Trophoblast cell (in vitro differentiated cells and primary cell): ENCODE measurements at regions not wholly inside any gene's neighbourhood (a gene's known extent, or its start where the extent isn't known, plus 50 kb on each side); places are given as distances from the start of the nearest gene placed in this dataset.

Experiments used
- DNase-seq, 2 donors: peaks; one replicate each; pipeline ENCODE4 v3.0.0-alpha.2; 2016
- H2AFZ ChIP-seq: 2 replicates; pipeline ENCODE4 v1.6.1; 2013; ENCODE audit warnings: low read length, moderate library complexity, mild to moderate bottlenecking; ENCODE audit not compliant: insufficient read depth, poor library complexity
- H2AK5ac ChIP-seq: 2 replicates; pipeline ENCODE4 v1.6.1; 2013; ENCODE audit warnings: mild to moderate bottlenecking, low read length
- H2BK120ac ChIP-seq: 2 replicates; pipeline ENCODE4 v1.6.1; 2013; ENCODE audit warnings: low read length, mild to moderate bottlenecking, moderate library complexity; ENCODE audit not compliant: insufficient read depth, poor library complexity
- H2BK12ac ChIP-seq: 2 replicates; pipeline ENCODE4 v1.6.1; 2013; ENCODE audit warnings: mild to moderate bottlenecking, low read length, moderate library complexity
- H2BK5ac ChIP-seq: 2 replicates; pipeline ENCODE4 v1.6.1; 2013; ENCODE audit warnings: low read length, low read depth, moderate library complexity, mild to moderate bottlenecking; ENCODE audit not compliant: poor library complexity
- H3K14ac ChIP-seq: 2 replicates; pipeline ENCODE4 v1.6.1; 2013; ENCODE audit warnings: mild to moderate bottlenecking, low read length
- H3K18ac ChIP-seq: 2 replicates; pipeline ENCODE4 v1.6.1; 2013; ENCODE audit warnings: mild to moderate bottlenecking, low read length
- H3K23ac ChIP-seq: 2 replicates; pipeline ENCODE4 v1.6.1; 2013; ENCODE audit warnings: low read length
- H3K27ac ChIP-seq: 2 replicates; pipeline ENCODE4 v1.5.1; 2013; ENCODE audit warnings: low read depth, mild to moderate bottlenecking, inconsistent platforms, low read length, moderate library complexity
- H3K27me3 ChIP-seq: 2 replicates; pipeline ENCODE4 v1.6.1; 2013; ENCODE audit warnings: inconsistent platforms, mild to moderate bottlenecking, low read length, moderate library complexity; ENCODE audit not compliant: insufficient read depth
- H3K36me3 ChIP-seq, 2 experiments: 1 replicate in 1 of 2; 2 replicates in 1 of 2; pipeline ENCODE4 v1.6.1; 2013; ENCODE audit warnings: low read length in 2 of 2, mild to moderate bottlenecking in 2 of 2, moderate library complexity in 1 of 2; ENCODE audit not compliant: insufficient read depth in 2 of 2, control insufficient read depth in 1 of 2
- H3K4ac ChIP-seq: 2 replicates; pipeline ENCODE4 v1.6.1; 2013; ENCODE audit warnings: low read depth, mild to moderate bottlenecking, low read length, moderate library complexity
- H3K4me1 ChIP-seq, 2 experiments: 1 replicate in 1 of 2; 2 replicates in 1 of 2; pipeline ENCODE4 v1.6.1; 2013; ENCODE audit warnings: low read length in 2 of 2, mild to moderate bottlenecking in 2 of 2, moderate library complexity in 1 of 2; ENCODE audit not compliant: insufficient read depth in 2 of 2, control insufficient read depth in 1 of 2
- H3K4me2 ChIP-seq: 2 replicates; pipeline ENCODE4 v1.6.1; 2013; ENCODE audit warnings: inconsistent platforms, mild to moderate bottlenecking, low read length, moderate library complexity
- H3K4me3 ChIP-seq: 2 replicates; pipeline ENCODE4 v1.5.1; 2013; ENCODE audit warnings: mild to moderate bottlenecking, low read depth, low read length, inconsistent platforms
- H3K79me1 ChIP-seq: one replicate; pipeline ENCODE4 v1.6.1; 2013; ENCODE audit warnings: low read length
- H3K79me2 ChIP-seq: 2 replicates; pipeline ENCODE4 v1.6.1; 2013; ENCODE audit warnings: low read length, mild to moderate bottlenecking; ENCODE audit not compliant: control insufficient read depth, insufficient read depth, poor library complexity
- H3K9ac ChIP-seq: 2 replicates; pipeline ENCODE4 v1.6.1; 2013; ENCODE audit warnings: mild to moderate bottlenecking, low read length
- H3K9me3 ChIP-seq: 2 replicates; pipeline ENCODE4 v1.6.1; 2013; ENCODE audit warnings: low read depth, mild to moderate bottlenecking, control low read depth, inconsistent platforms, low read length; ENCODE audit not compliant: insufficient read depth
- H4K12ac ChIP-seq: 2 replicates; pipeline ENCODE4 v1.6.1; 2013; ENCODE audit warnings: low read depth, mild to moderate bottlenecking, low read length, moderate library complexity
- H4K8ac ChIP-seq: 2 replicates; pipeline ENCODE4 v1.6.1; 2013; ENCODE audit warnings: low read depth, mild to moderate bottlenecking, low read length, moderate library complexity
- H4K91ac ChIP-seq: one replicate; pipeline ENCODE4 v1.6.1; 2013; ENCODE audit warnings: low read depth, mild to moderate bottlenecking, low read length, moderate library complexity
- WGBS: extraction: QIAGEN DNeasy Blood & Tissue Kit; methylation state at CpG from one replicate; pipeline ENCODE4 v1.1.7; 2013; ENCODE audit warnings: missing lambda C conversion rate; ENCODE audit not compliant: insufficient read length, insufficient coverage; ENCODE audit errors: extremely low coverage; 5-methylcytosine and 5-hydroxymethylcytosine counted together

GRCh38 chr9:25224309-25224708 lies 453.9 kb downstream of the TUSC1 start:
- Histone ChIP-seq H3K18ac (no peak overlapping the region), H4K8ac (no peak overlapping the region), H3K27me3 (no peaks in the 10 kb centered on the region), H3K9ac (no peak overlapping the region), H3K4me1 (no peaks in the 10 kb centered on the region), H3K27ac (no peak overlapping the region), H2BK5ac (no peak overlapping the region), H3K36me3 (no peaks in the 10 kb centered on the region), H3K4me2 (no peak overlapping the region), H3K4ac (no peak overlapping the region), H3K79me1 (no peaks in the 10 kb centered on the region), H2BK12ac (no peak overlapping the region), H3K79me2 (no peaks in the 10 kb centered on the region), H2AFZ (no peak overlapping the region), H4K91ac (no peak overlapping the region), H3K14ac (no peak overlapping the region), H3K9me3 (no peaks in the 10 kb centered on the region), H2BK120ac (no peak overlapping the region), H3K4me3 (no peak overlapping the region), H4K12ac (no peak overlapping the region), H3K23ac (no peak overlapping the region), H2AK5ac (no peak overlapping the region)
- WGBS: no CpG with 5 or more reads among the region's 2 CpGs
- DNase-seq: no peak

- DNase-seq: no peak
- no peak overlapping the region for H2BK12ac ChIP-seq
- H3K36me3 ChIP-seq: no peaks in the 10 kb centered on the region
- H3K18ac ChIP-seq: no peak overlapping the region
- H2BK5ac ChIP-seq: no peak overlapping the region
- H3K4me2 ChIP-seq: no peak overlapping the region
- no peak overlapping the region for H2BK120ac ChIP-seq
- no peak overlapping the region for H2AFZ ChIP-seq
- no peak overlapping the region for H4K8ac ChIP-seq
- H4K12ac ChIP-seq: no peak overlapping the region
- H3K79me2 ChIP-seq: no peaks in the 10 kb centered on the region
- no peak overlapping the region for H3K14ac ChIP-seq
- no peaks in the 10 kb centered on the region for H3K4me1 ChIP-seq
- H4K91ac ChIP-seq: no peak overlapping the region
- H2AK5ac ChIP-seq: no peak overlapping the region
- no peak overlapping the region for H3K27ac ChIP-seq
- WGBS: no CpG with 5 or more reads among the region's 5 CpGs
- no peaks in the 10 kb centered on the region for H3K79me1 ChIP-seq
- no peaks in the 10 kb centered on the region for H3K27me3 ChIP-seq
- no peak overlapping the region for H3K4ac ChIP-seq
- H3K4me3 ChIP-seq: no peak overlapping the region
- no peak overlapping the region for H3K9ac ChIP-seq
- no peak overlapping the region for H3K23ac ChIP-seq
- H3K9me3 ChIP-seq: no peaks in the 10 kb centered on the region
These were observed 465.9 kb downstream of the TUSC1 start for GRCh38 chr9:25212361-25212760.

- Histone ChIP-seq H3K18ac (no peak overlapping the region), H3K36me3 (no peaks in the 10 kb centered on the region), H3K9me3 (no peaks in the 10 kb centered on the region), H2BK12ac (no peak overlapping the region), H2AFZ (no peak overlapping the region), H2BK120ac (no peak overlapping the region), H3K4me1 (no peaks in the 10 kb centered on the region), H3K4me2 (no peak overlapping the region), H3K79me2 (no peaks in the 10 kb centered on the region), H4K8ac (no peak overlapping the region), H3K23ac (no peak overlapping the region), H4K12ac (no peak overlapping the region), H3K14ac (no peak overlapping the region), H2BK5ac (no peak overlapping the region), H2AK5ac (no peak overlapping the region), H3K4ac (no peak overlapping the region), H3K27ac (no peak overlapping the region), H3K9ac (no peak overlapping the region), H4K91ac (no peak overlapping the region), H3K79me1 (no peaks in the 10 kb centered on the region), H3K4me3 (no peak overlapping the region), H3K27me3 (no peaks in the 10 kb centered on the region)
- no CpG with 5 or more reads among the region's 6 CpGs for WGBS
- no peak for DNase-seq
These were observed 470.6 kb downstream of the TUSC1 start for GRCh38 chr9:25207402-25208195.

- Histone ChIP-seq H3K9me3 (no peaks in the 10 kb centered on the region), H3K27me3 (no peaks in the 10 kb centered on the region), H3K23ac (no peak overlapping the region), H3K79me2 (no peaks in the 10 kb centered on the region), H3K79me1 (no peaks in the 10 kb centered on the region), H2BK12ac (no peak overlapping the region), H3K14ac (no peak overlapping the region), H4K91ac (no peak overlapping the region), H3K27ac (no peak overlapping the region), H3K4me2 (no peak overlapping the region), H2BK120ac (no peak overlapping the region), H3K9ac (no peak overlapping the region), H4K8ac (no peak overlapping the region), H2AK5ac (no peak overlapping the region), H3K4ac (no peak overlapping the region), H4K12ac (no peak overlapping the region), H2BK5ac (no peak overlapping the region), H3K4me3 (no peak overlapping the region), H3K36me3 (no peaks in the 10 kb centered on the region), H2AFZ (no peak overlapping the region), H3K18ac (no peak overlapping the region), H3K4me1 (no peaks in the 10 kb centered on the region)
- no CpG with 5 or more reads among the region's 4 CpGs for WGBS
- no peak for DNase-seq
These were observed 472.2 kb downstream of the TUSC1 start for GRCh38 chr9:25206027-25206426.
